SK-N-SH (cell line): ENCODE measurements at regions not wholly inside any gene's neighbourhood (a gene's known extent, or its start where the extent isn't known, plus 50 kb on each side); places are given as distances from the start of the nearest gene placed in this dataset.
A peak's percentile ranks its signal among the peaks of the same experiment; 100 is the strongest.

Experiments
- CTCF ChIA-PET: fragments of 300-600, 350-600 bp; formaldehyde crosslinking; extraction: SDS; loops from one replicate; lab custom pipeline; 2021; lab: Yijun Ruan, JAX
- POLR2A ChIA-PET: fragments of 350-600 bp; sonication (Branson Sonifier 250); formaldehyde crosslinking; extraction: SDS; loops from one replicate; lab custom pipeline; 2020; ENCODE audit warnings: antibody characterized with exemption, inconsistent platforms; lab: Yijun Ruan, JAX
- DNase-seq: peaks from one replicate; pipeline ENCODE4 v3.0.0; 2012
- H2AFZ ChIP-seq: fragments of 200-600 bp; sonication (generic); 2 replicates; pipeline ENCODE4 v1.8.1; 2016; ENCODE audit warnings: antibody characterized with exemption, mild to moderate bottlenecking, low read depth
- H3F3A ChIP-seq: fragments of 200-600 bp; sonication (generic); replicated peaks from 2 replicates; pipeline ENCODE3; 2016; ENCODE audit warnings: antibody characterized with exemption, mild to moderate bottlenecking; ENCODE audit not compliant: insufficient read depth
- H3K27ac ChIP-seq, 2 experiments: fragments of 200-500 bp in 1 of 2; fragments of 200-600 bp in 1 of 2; sonication (Bioruptor generic) in 1 of 2; sonication (generic), shearing (Covaris generic) in 1 of 2; 2 replicates each; pipeline versions ENCODE4 v1.5.1 to v1.6.1; 2014 to 2016; ENCODE audit warnings: low read depth in 2 of 2, inconsistent platforms in 1 of 2, low read length in 1 of 2, mild to moderate bottlenecking in 1 of 2, mixed read lengths in 1 of 2
- H3K27me3 ChIP-seq: fragments of 200-600 bp; sonication (generic), shearing (Covaris generic); 2 replicates; pipeline ENCODE4 v1.6.1; 2016; ENCODE audit warnings: mixed run types; ENCODE audit not compliant: insufficient read depth
- H3K36me3 ChIP-seq, 2 experiments: fragments of 200-500 bp in 1 of 2; fragments of 200-600 bp in 1 of 2; sonication (Bioruptor generic) in 1 of 2; sonication (generic) in 1 of 2; replicated peaks in 1 of 2; 2 replicates each; pipeline versions ENCODE3 to v1.5.1; 2014 to 2016; ENCODE audit warnings: low read length in 1 of 2, mild to moderate bottlenecking in 1 of 2; ENCODE audit not compliant: insufficient read depth in 2 of 2, control insufficient read depth in 1 of 2
- H3K4me1 ChIP-seq, 2 experiments: fragments of 200-500 bp in 1 of 2; fragments of 200-600 bp in 1 of 2; sonication (Bioruptor generic) in 1 of 2; sonication (generic), shearing (Covaris generic) in 1 of 2; 2 replicates each; pipeline versions ENCODE4 v1.5.1 to v1.6.1; 2014 to 2016; ENCODE audit warnings: low read depth in 1 of 2, low read length in 1 of 2, mixed run types in 1 of 2; ENCODE audit not compliant: insufficient read depth in 2 of 2, control insufficient read depth in 1 of 2
- H3K4me2 ChIP-seq: fragments of 200-600 bp; sonication (generic), shearing (Covaris generic); 2 replicates; pipeline ENCODE4 v1.6.1; 2017; ENCODE audit warnings: mixed run types
- H3K4me3 ChIP-seq, 2 experiments: fragments of 200-500 bp in 1 of 2; fragments of 200-600 bp in 1 of 2; sonication (Bioruptor generic) in 1 of 2; sonication (generic), shearing (Covaris generic) in 1 of 2; 2 replicates each; pipeline versions ENCODE4 v1.5.1 to v1.8.1; 2014 to 2016; ENCODE audit warnings: low read depth in 2 of 2, inconsistent platforms in 1 of 2, low read length in 1 of 2, mild to moderate bottlenecking in 1 of 2, mixed read lengths in 1 of 2, moderate library complexity in 1 of 2
- H3K79me2 ChIP-seq: fragments of 200-600 bp; sonication (generic); 2 replicates; pipeline ENCODE4 v1.8.1; 2017; ENCODE audit warnings: mild to moderate bottlenecking; ENCODE audit not compliant: insufficient read depth
- H3K9ac ChIP-seq: fragments of 200-600 bp; sonication (generic); 2 replicates; pipeline ENCODE4 v1.6.1; 2017; ENCODE audit warnings: mixed run types
- H3K9me2 ChIP-seq: fragments of 200-600 bp; sonication (generic); 2 replicates; pipeline ENCODE4 v1.6.1; 2017; ENCODE audit warnings: mixed run types
- H3K9me3 ChIP-seq: fragments of 200-600 bp; sonication (generic); 2 replicates; pipeline ENCODE4 v1.6.1; 2017; ENCODE audit warnings: mixed run types, mild to moderate bottlenecking, moderate library complexity
- H4K20me1 ChIP-seq: fragments of 200-600 bp; sonication (generic); 2 replicates; pipeline ENCODE4 v1.6.1; 2017; ENCODE audit warnings: mild to moderate bottlenecking, mixed run types; ENCODE audit not compliant: insufficient read depth
- CHD2 ChIP-seq: fragments of 150-350 bp; IDR thresholded peaks from 2 replicates; pipeline ENCODE4 v1.6.1; 2018; ENCODE audit warnings: low read length; ENCODE audit not compliant: partially characterized antibody
- CTCF ChIP-seq: fragments of 200-600 bp; sonication (generic); IDR thresholded peaks from 2 replicates; pipeline ENCODE4 v1.6.1; 2017; ENCODE audit warnings: antibody characterized with exemption, mild to moderate bottlenecking, moderate library complexity
- ELF1 ChIP-seq: IDR thresholded peaks from 2 replicates; pipeline ENCODE4 v1.4.0; 2012
- EP300 ChIP-seq, 2 experiments: IDR thresholded peaks; 2 replicates each; pipeline versions ENCODE4 v1.4.0 to v1.6.1; 2012; ENCODE audit warnings: borderline replicate concordance in 1 of 2, low read depth in 1 of 2, low read length in 1 of 2
- EZH2phosphoT487 ChIP-seq: fragments of 200-600 bp; sonication (generic); IDR thresholded peaks from 2 replicates; pipeline ENCODE4 v1.6.1; 2017; ENCODE audit warnings: low read depth, mixed run types, mild to moderate bottlenecking, antibody characterized with exemption, moderate library complexity, borderline replicate concordance
- FOSL2 ChIP-seq: IDR thresholded peaks from 2 replicates; pipeline ENCODE4 v1.4.0; 2012; ENCODE audit warnings: low read depth, mild to moderate bottlenecking, moderate library complexity, borderline replicate concordance
- FOXJ3 ChIP-seq: sonication (generic); formaldehyde crosslinking; IDR thresholded peaks from 2 replicates; pipeline ENCODE4 v1.5.1; 2020; ENCODE audit warnings: mild to moderate bottlenecking, missing genetic modification reagents
- FOXM1 ChIP-seq: IDR thresholded peaks from 2 replicates; pipeline ENCODE4 v1.4.0; 2012; ENCODE audit warnings: low read depth, mild to moderate bottlenecking
- GATA2 ChIP-seq: sonication (generic); formaldehyde crosslinking; IDR thresholded peaks from 2 replicates; pipeline ENCODE4 v1.5.0; 2020; ENCODE audit warnings: mild to moderate bottlenecking, missing genetic modification reagents
- JUND ChIP-seq: IDR thresholded peaks from 2 replicates; pipeline ENCODE4 v1.4.0; 2012
- MAX ChIP-seq: IDR thresholded peaks from 2 replicates; pipeline ENCODE4 v1.4.0; 2012; ENCODE audit warnings: low read depth
- MEF2A ChIP-seq: IDR thresholded peaks from 2 replicates; pipeline ENCODE4 v1.4.0; 2012; ENCODE audit warnings: low read depth, borderline replicate concordance
- MXI1 ChIP-seq: IDR thresholded peaks from 2 replicates; pipeline ENCODE4 v1.6.1; 2012; ENCODE audit warnings: mild to moderate bottlenecking, low read depth, low read length, improper control_type of control experiment
- NRF1 ChIP-seq: IDR thresholded peaks from 2 replicates; pipeline ENCODE4 v1.6.1; 2012; ENCODE audit warnings: low read depth, mild to moderate bottlenecking, low read length
- POLR2AphosphoS5 ChIP-seq: IDR thresholded peaks from 2 replicates; pipeline ENCODE4 v1.6.1; 2012; ENCODE audit warnings: low read depth, low read length
- RAD21 ChIP-seq: IDR thresholded peaks from 2 replicates; pipeline ENCODE4 v1.6.1; 2012; ENCODE audit warnings: mild to moderate bottlenecking, low read length
- RCOR1 ChIP-seq: fragments of 150-350 bp; IDR thresholded peaks from 2 replicates; pipeline ENCODE4 v1.6.1; 2017; ENCODE audit warnings: antibody characterized with exemption, low read length
- RFX5 ChIP-seq: IDR thresholded peaks from 2 replicates; pipeline ENCODE4 v1.6.1; 2012; ENCODE audit warnings: mild to moderate bottlenecking, improper control_type of control experiment, low read length
- SMC3 ChIP-seq: IDR thresholded peaks from 2 replicates; pipeline ENCODE4 v1.6.1; 2012; ENCODE audit warnings: low read depth, low read length, improper control_type of control experiment
- TAF1 ChIP-seq: IDR thresholded peaks from 2 replicates; pipeline ENCODE4 v1.6.1; 2012; ENCODE audit warnings: low read depth, mild to moderate bottlenecking, low read length, moderate library complexity, borderline replicate concordance
- TEAD4 ChIP-seq: IDR thresholded peaks from 2 replicates; pipeline ENCODE4 v1.4.0; 2012; ENCODE audit warnings: mild to moderate bottlenecking, borderline replicate concordance; ENCODE audit not compliant: insufficient read depth
- WGBS: methylation state at CpG from one replicate; pipeline ENCODE4 v1.1.6; 2017; ENCODE audit warnings: low lambda C conversion rate; 5-methylcytosine and 5-hydroxymethylcytosine counted together
- TF ChIP-seq, protein P1 (sequence below): IDR thresholded peaks from 2 replicates; pipeline ENCODE4; 2012
- TF ChIP-seq, protein P2 (sequence below): fragments of 150-350 bp; IDR thresholded peaks from 2 replicates; pipeline ENCODE4 v1.6.1; 2016; ENCODE audit warnings: mild to moderate bottlenecking, low read depth, low read length
- TF ChIP-seq, protein P3 (sequence below): IDR thresholded peaks from 2 replicates; pipeline ENCODE4 v1.4.0; 2012; ENCODE audit warnings: low read depth, borderline replicate concordance

DNA sequence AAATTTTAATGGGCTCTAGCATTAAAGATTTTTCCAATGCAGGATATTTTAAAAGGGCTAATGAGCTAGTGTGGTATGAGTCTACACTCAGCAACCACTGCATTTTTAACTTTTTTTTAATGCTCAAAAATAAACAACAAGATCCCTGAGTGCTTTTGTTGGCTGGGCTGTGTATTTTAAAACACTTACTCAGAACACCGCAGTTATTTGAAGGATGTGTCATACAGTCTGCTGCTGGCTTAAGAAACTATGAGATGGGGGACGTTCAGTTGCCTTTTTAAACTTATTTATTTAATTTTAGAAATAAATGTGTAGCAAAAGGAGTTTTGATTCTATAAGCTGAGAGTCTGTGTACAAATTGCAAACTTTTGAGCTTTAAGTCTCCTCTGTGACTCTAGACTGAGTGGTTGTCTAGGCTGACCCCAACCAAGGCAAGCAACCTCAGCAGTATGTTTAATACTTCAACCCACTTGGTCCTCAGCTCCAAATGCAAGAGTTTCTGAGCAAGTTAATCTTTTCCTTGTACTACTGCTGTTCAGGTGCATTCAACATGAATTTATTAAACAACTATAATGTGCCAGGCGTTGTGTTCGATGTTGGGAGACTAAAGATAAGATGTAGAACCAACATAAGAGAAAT is 278.6 kb upstream of the DIPK2B start (continued):
- peak; percentile 71; the same call in 1 of the 2 replicates for TF ChIP-seq POLR2AphosphoS5
- no peak for TF ChIP-seq NRF1
- no peak for TF ChIP-seq CHD2
- no peak for TF ChIP-seq EZH2phosphoT487
- TF ChIP-seq RAD21: no peak
- TF ChIP-seq MXI1: no peak
- TF ChIP-seq EP300 (IDR thresholded peaks at IDR 0.05; ENCODE audit: borderline replicate concordance in 1 of 2, low read depth in 1 of 2, low read length in 1 of 2): peak in 1 of 2 experiments; percentile 98; a peak in 2 of 4 replicates
- TF ChIP-seq GATA2 (CRISPR knock-in tag): no peak
- peak; percentile 97 for TF ChIP-seq FOXM1
- TF ChIP-seq FOSL2: peak; percentile 93
- TF ChIP-seq MEF2A: peak; percentile 89
- no peak for TF ChIP-seq FOXJ3

GRCh38 chrX:45472968-45473367 is 272.3 kb upstream of the DIPK2B start:
- Histone ChIP-seq H3K4me3 (no peak overlapping the region), H3K27me3 (no peaks in the 10 kb centered on the region), H3F3A (peaks cover 15% of the 10 kb centered on the region), H3K27ac (peak overlapping the region; percentile 54 to 62; a peak in 3 of 4 replicates), H3K4me2 (0 out of 2 replicates have a peak overlapping the region, but pooled peaks have one; percentile 24), H3K9ac (no peak overlapping the region), H4K20me1 (no peaks in the 10 kb centered on the region), H2AFZ (no peak overlapping the region), H3K79me2 (no peaks in the 10 kb centered on the region; the same call in 1 of the 2 replicates), H3K36me3 (peaks cover 0 to 12% of the 10 kb centered on the region in 2 experiments), H3K4me1 (no peaks in the 10 kb centered on the region; a peak in 1 of 4 replicates), H3K9me3 (peaks cover 12% of the 10 kb centered on the region), H3K9me2 (no peaks in the 10 kb centered on the region)
- POLR2A ChIA-PET: no interaction called here
- 52% methylated on average over 1 of the region's 1 CpG for WGBS
- CTCF ChIA-PET: no interaction called here
- no peak for DNase-seq
- TF ChIP-seq RAD21 (no peak), EZH2phosphoT487 (no peak), ELF1 (no peak), MAX (peak; percentile 84), CTCF (no peak), FOXM1 (peak; percentile 55; the same call in 1 of the 2 replicates), MEF2A (0 out of 2 replicates have a peak, but pooled peaks have one; percentile 23), RFX5 (no peak), CHD2 (no peak), EP300 (IDR thresholded peaks at IDR 0.05; ENCODE audit: borderline replicate concordance in 1 of 2, low read depth in 1 of 2, low read length in 1 of 2) (peak; percentile 12 to 88; a peak in 3 of 4 replicates), FOSL2 (peak; percentile 72), JUND (peak; percentile 76), TEAD4 (peak; percentile 79), POLR2AphosphoS5 (peak; percentile 15; the same call in 1 of the 2 replicates), SMC3 (no peak), GATA2 (CRISPR knock-in tag) (no peak), TAF1 (no peak), RCOR1 (no peak), FOXJ3 (no peak), MXI1 (no peak)
- TF ChIP-seq, protein P1, sequence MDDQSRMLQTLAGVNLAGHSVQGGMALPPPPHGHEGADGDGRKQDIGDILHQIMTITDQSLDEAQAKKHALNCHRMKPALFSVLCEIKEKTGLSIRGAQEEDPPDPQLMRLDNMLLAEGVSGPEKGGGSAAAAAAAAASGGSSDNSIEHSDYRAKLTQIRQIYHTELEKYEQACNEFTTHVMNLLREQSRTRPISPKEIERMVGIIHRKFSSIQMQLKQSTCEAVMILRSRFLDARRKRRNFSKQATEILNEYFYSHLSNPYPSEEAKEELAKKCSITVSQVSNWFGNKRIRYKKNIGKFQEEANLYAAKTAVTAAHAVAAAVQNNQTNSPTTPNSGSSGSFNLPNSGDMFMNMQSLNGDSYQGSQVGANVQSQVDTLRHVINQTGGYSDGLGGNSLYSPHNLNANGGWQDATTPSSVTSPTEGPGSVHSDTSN: peak; percentile 84
- TF ChIP-seq, protein P2, sequence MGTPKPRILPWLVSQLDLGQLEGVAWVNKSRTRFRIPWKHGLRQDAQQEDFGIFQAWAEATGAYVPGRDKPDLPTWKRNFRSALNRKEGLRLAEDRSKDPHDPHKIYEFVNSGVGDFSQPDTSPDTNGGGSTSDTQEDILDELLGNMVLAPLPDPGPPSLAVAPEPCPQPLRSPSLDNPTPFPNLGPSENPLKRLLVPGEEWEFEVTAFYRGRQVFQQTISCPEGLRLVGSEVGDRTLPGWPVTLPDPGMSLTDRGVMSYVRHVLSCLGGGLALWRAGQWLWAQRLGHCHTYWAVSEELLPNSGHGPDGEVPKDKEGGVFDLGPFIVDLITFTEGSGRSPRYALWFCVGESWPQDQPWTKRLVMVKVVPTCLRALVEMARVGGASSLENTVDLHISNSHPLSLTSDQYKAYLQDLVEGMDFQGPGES: no peak
- TF ChIP-seq, protein P3, sequence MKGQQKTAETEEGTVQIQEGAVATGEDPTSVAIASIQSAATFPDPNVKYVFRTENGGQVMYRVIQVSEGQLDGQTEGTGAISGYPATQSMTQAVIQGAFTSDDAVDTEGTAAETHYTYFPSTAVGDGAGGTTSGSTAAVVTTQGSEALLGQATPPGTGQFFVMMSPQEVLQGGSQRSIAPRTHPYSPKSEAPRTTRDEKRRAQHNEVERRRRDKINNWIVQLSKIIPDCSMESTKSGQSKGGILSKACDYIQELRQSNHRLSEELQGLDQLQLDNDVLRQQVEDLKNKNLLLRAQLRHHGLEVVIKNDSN: no peak
